CD4-positive, alpha-beta T cell (primary cell): ENCODE measurements at regions not wholly inside any gene's neighbourhood (a gene's known extent, or its start where the extent isn't known, plus 50 kb on each side); places are given as distances from the start of the nearest gene placed in this dataset.

Source experiments
- ATAC-seq: fragments of 200-7000 bp; cut with Tn5 transposase; one replicate; pipeline ENCODE4 v1.10.0; 2022; ENCODE audit warnings: mild to moderate bottlenecking; ENCODE audit not compliant: poor library complexity
- CTCF ChIA-PET: fragments of 350-600 bp; sonication (Branson Sonifier 250); formaldehyde crosslinking; loops from one replicate; lab custom pipeline; 2021; ENCODE audit warnings: antibody characterized with exemption, inconsistent platforms; lab: Charles Lee
- POLR2A ChIA-PET: fragments of 350-600 bp; sonication (Branson Sonifier 250); formaldehyde crosslinking; loops from one replicate; lab custom pipeline; 2021; ENCODE audit warnings: antibody characterized with exemption, inconsistent platforms; lab: Charles Lee
- DNase-seq, 14 experiments: peaks; one replicate each; pipeline ENCODE4 v3.0.0-alpha.2; 2013 to 2020; ENCODE audit warnings: mixed read lengths in 2 of 14
- H3K27ac ChIP-seq, 2 donors: one replicate each; pipeline versions ENCODE4 v1.5.1 to v1.7.0; 2013; ENCODE audit warnings: low read length in 2 of 2, low read depth in 1 of 2, mild to moderate bottlenecking in 1 of 2
- H3K27me3 ChIP-seq, 2 experiments: 1 replicate in 1 of 2; 2 replicates in 1 of 2; pipeline versions ENCODE4 v1.6.1 to v1.7.0; 2013; ENCODE audit warnings: low read length in 2 of 2, control low read depth in 1 of 2, mild to moderate bottlenecking in 1 of 2, moderate library complexity in 1 of 2; ENCODE audit not compliant: insufficient read depth in 2 of 2, control insufficient read depth in 1 of 2
- H3K36me3 ChIP-seq: one replicate; pipeline ENCODE4 v1.6.1; 2013; ENCODE audit warnings: low read length, control low read depth; ENCODE audit not compliant: insufficient read depth
- H3K4me1 ChIP-seq: one replicate; pipeline ENCODE4 v1.6.1; 2013; ENCODE audit warnings: low read length, control low read depth; ENCODE audit not compliant: insufficient read depth
- H3K4me3 ChIP-seq: one replicate; pipeline ENCODE4 v1.5.1; 2013; ENCODE audit warnings: mild to moderate bottlenecking, low read length, moderate library complexity
- H3K9me3 ChIP-seq, 2 experiments: 1 replicate in 1 of 2; 2 replicates in 1 of 2; pipeline versions ENCODE4 v1.6.1 to v1.7.0; 2013; ENCODE audit warnings: low read length in 2 of 2, mild to moderate bottlenecking in 2 of 2, control low read depth in 1 of 2, moderate library complexity in 1 of 2; ENCODE audit not compliant: control insufficient read depth in 1 of 2, insufficient read depth in 1 of 2
- H3K27ac Mint-ChIP-seq: one replicate; pipeline ENCODE4 v1.8.0; 2020; ENCODE audit warnings: mixed read lengths
- H3K27me3 Mint-ChIP-seq: one replicate; pipeline ENCODE4 v1.8.0; 2021; ENCODE audit warnings: mixed read lengths
- H3K36me3 Mint-ChIP-seq: one replicate; pipeline ENCODE4 v1.8.0; 2021; ENCODE audit warnings: low read depth, mixed read lengths
- H3K4me1 Mint-ChIP-seq: one replicate; pipeline ENCODE4 v1.8.0; 2021; ENCODE audit warnings: low read depth, mixed read lengths
- H3K4me3 Mint-ChIP-seq: one replicate; pipeline ENCODE4 v1.8.0; 2020; ENCODE audit warnings: mild to moderate bottlenecking, mixed read lengths
- H3K9me3 Mint-ChIP-seq: one replicate; pipeline ENCODE4 v1.8.0; 2020; ENCODE audit warnings: mixed read lengths
- CTCF ChIP-seq: fragments of 200-600 bp; IDR thresholded peaks from one replicate; pipeline ENCODE4 v1.8.0; 2022; ENCODE audit warnings: antibody characterized with exemption, mild to moderate bottlenecking
- intact Hi-C, 2 experiments: fragments of 100-400 bp; cut with DNase I in 1 of 2; cut with micrococcal nuclease in 1 of 2; formaldehyde crosslinking; loops; one replicate each; pipeline versions ENCODE4 v1.15.1 to v1.9.0; 2023 to 2025; cut with DNase I, micrococcal nuclease

GRCh38 chr6:129943637-129944271 lies 74.6 kb upstream of the L3MBTL3 start:
- Histone ChIP-seq H3K27ac (no peak overlapping the region), H3K4me3 (no peak overlapping the region), H3K36me3 (no peaks in the 10 kb centered on the region), H3K4me1 (no peaks in the 10 kb centered on the region), H3K27me3 (peaks cover 0 to 4% of the 10 kb centered on the region in 2 experiments), H3K9me3 (no peaks in the 10 kb centered on the region)
- Mint-ChIP-seq H3K27me3 (peaks cover 10% of the 10 kb centered on the region), H3K9me3 (no peaks in the 10 kb centered on the region), H3K4me1 (no peaks in the 10 kb centered on the region), H3K27ac (no peak overlapping the region), H3K4me3 (no peak overlapping the region), H3K36me3 (no peaks in the 10 kb centered on the region)
- no peak for DNase-seq
- POLR2A ChIA-PET, result no interaction called here
- intact Hi-C loops, result loop anchor here in 1 of 2 experiments (2.0 kb wide), 1 partner anchor 443 kb away; no protein-coding TSS in a partner anchor
- CTCF ChIA-PET, result no interaction called here
- no peak for TF ChIP-seq CTCF
- no peak for ATAC-seq

- peaks cover 0 to 4% of the 10 kb centered on the region in 2 experiments for H3K27me3 ChIP-seq
- no peak for TF ChIP-seq CTCF
- no peak overlapping the region for H3K27ac Mint-ChIP-seq
- no peaks in the 10 kb centered on the region for H3K9me3 Mint-ChIP-seq
- POLR2A ChIA-PET, result no interaction called here
- no peak overlapping the region for H3K4me3 ChIP-seq
- no peaks in the 10 kb centered on the region for H3K9me3 ChIP-seq
- intact Hi-C loops, result no loop called here
- CTCF ChIA-PET, result no interaction called here
- peaks cover 24% of the 10 kb centered on the region for H3K27me3 Mint-ChIP-seq
- peaks cover 4% of the 10 kb centered on the region for H3K4me1 Mint-ChIP-seq
- no peak overlapping the region for H3K27ac ChIP-seq
- no peak for DNase-seq
- no peaks in the 10 kb centered on the region for H3K36me3 Mint-ChIP-seq
- no peak overlapping the region for H3K4me3 Mint-ChIP-seq
- no peak for ATAC-seq
- no peaks in the 10 kb centered on the region for H3K36me3 ChIP-seq
- H3K4me1 ChIP-seq, result no peaks in the 10 kb centered on the region
Measured at GRCh38 chr6:129940454-129941195, 77.8 kb upstream of the L3MBTL3 start.

GRCh38 chr6:129938249-129939020 lies 77.3 kb upstream of the TMEM244 start:
- H3K4me3 ChIP-seq, result no peak overlapping the region
- no peaks in the 10 kb centered on the region for H3K4me1 ChIP-seq
- no peak overlapping the region for H3K4me3 Mint-ChIP-seq
- H3K36me3 ChIP-seq, result no peaks in the 10 kb centered on the region
- H3K9me3 ChIP-seq, result no peaks in the 10 kb centered on the region
- ChIA-PET POLR2A (no interaction called here), CTCF (interaction anchor here (0.9 kb wide), 1 partner anchor 341 kb away, joined by 3 read pairs; no protein-coding TSS in a partner anchor)
- peaks cover 4% of the 10 kb centered on the region for H3K4me1 Mint-ChIP-seq
- DNase-seq (no peak), ATAC-seq (no peak)
- no peak overlapping the region for H3K27ac ChIP-seq
- H3K9me3 Mint-ChIP-seq, result no peaks in the 10 kb centered on the region
- H3K27me3 Mint-ChIP-seq, result peaks cover 24% of the 10 kb centered on the region
- H3K27ac Mint-ChIP-seq, result no peak overlapping the region
- H3K27me3 ChIP-seq, result peaks cover 0 to 4% of the 10 kb centered on the region in 2 experiments
- intact Hi-C loops, result loop anchor here in 1 of 2 experiments (2.0 kb wide), 1 partner anchor 74 kb away; no protein-coding TSS in a partner anchor
- H3K36me3 Mint-ChIP-seq, result no peaks in the 10 kb centered on the region
- TF ChIP-seq CTCF, result no peak
